SW480 (cell line): ENCODE measurements at regions not wholly inside any gene's neighbourhood (a gene's known extent, or its start where the extent isn't known, plus 50 kb on each side); places are given as distances from the start of the nearest gene placed in this dataset.
A peak's percentile ranks its signal among the peaks of the same experiment; 100 is the strongest.

ENCODE experiments used
- DNase-seq: peaks from one replicate; pipeline ENCODE4 v3.0.0-alpha.2; 2016; ENCODE audit warnings: low spot score

- no peak for DNase-seq
These were observed 126.7 kb upstream of the NEDD9 start for GRCh38 chr6:11358904-11359830.

GRCh38 chr6:11357285-11357684 is 124.8 kb upstream of the NEDD9 start:
- DNase-seq, result no peak

GRCh38 chr6:11356404-11357155 is 124.1 kb upstream of the NEDD9 start:
- DNase-seq, result no peak

- no peak for DNase-seq
These were observed 121.5 kb upstream of the NEDD9 start for GRCh38 chr6:11353921-11354389.

DNA sequence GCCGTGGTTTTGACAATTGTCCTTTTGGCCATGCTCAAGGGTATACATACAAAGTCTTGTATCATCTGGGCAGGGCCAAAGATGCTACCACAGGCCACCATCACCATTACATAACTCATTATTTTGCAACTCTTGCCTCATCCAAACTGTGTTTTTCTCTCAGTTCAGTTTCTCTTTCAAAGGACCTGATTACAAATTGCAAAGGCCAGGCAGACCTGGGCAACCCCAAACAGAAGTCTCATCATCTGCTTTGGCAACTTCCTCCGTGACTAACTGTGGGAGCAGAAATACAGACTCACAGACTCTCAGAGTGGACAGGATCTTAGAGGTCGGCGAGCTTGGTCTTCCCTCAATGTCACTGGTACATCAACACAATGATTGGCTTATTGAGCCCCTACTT is 117.8 kb upstream of the NEDD9 start:
- DNase-seq, result no peak

GRCh38 chr6:11349880-11350279 is 117.4 kb upstream of the NEDD9 start:
- no peak for DNase-seq

GRCh38 chr6:11346516-11346915 is 114.0 kb upstream of the NEDD9 start:
- DNase-seq, result no peak

DNA sequence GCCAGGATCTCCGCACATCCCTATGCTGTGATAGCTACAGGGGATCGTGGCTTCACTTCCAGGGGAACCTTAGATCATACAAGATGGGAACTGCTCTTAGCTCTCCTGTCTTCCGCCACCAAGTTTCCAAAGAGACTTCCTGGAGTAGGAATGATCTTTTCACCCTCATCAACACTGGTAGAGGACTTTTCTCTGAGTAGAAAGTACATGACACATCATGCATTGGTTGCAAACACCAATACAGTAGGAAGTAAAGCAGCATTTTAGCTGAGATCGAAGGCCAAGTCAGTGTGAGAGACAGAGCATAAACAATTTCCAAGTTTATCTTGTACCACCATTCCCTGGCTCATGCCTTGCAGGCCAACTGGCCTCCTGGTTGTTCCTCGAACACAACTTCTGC is 113.1 kb upstream of the NEDD9 start:
- no peak for DNase-seq

- peak; percentile 82 for DNase-seq
These were observed 111.7 kb upstream of the NEDD9 start for GRCh38 chr6:11343963-11344723.

DNA sequence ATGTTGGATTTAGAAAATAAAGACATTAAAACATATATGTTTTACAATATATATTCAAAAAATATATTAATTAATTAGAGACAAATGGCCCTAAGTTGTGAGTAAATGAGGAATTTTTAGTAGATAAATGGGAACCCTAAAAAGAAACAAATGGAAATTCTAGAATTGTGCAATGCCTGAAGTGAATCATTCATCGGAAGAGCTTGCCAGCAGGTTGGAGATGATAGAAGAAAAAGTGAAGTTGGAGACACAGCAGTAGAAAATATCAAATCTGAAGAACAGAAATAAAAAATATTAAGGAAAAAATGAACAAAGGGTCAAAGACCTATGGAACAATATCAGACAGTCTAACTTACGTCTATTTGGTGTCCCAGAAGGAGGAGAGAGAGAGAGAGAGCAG is 109.4 kb upstream of the NEDD9 start:
- DNase-seq, result no peak

DNA sequence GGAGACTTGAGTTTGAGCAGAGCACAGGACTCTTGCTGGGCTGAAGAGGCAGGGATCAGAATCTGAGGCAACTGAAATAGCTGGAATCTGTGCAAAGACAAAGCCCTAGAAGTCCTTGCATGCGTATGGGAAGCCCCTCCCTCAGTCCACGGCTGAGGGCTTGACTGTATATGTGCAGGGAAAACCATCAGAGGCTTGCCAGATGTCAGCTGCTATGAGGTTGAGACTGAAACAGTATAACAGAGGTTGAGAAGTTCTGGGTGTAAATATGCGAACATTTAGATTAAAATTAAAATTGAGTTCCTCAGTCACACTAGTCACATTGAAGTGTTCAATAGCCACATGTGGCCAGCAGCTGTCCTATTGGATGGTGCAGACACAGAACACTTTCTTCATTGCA is 108.8 kb upstream of the NEDD9 start:
- DNase-seq, result no peak

DNA sequence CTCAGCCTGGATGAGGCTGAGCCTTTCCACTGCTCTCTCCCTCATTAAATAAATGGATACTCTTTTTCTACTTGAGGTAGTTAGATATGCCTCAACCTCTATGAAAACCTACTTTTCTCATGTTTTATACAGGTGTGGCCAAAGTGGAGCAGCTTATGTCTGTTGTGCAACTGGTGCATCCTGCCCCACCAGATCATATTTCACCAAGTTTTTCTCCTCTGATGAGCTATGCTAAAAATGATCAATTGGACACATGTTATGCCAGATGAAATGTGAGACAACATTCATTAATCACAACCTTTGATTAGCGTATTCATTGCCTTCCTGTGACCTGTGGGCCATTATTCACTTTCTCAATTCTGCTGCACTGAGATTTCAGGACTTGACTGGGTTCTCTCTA is 106.9 kb upstream of the NEDD9 start:
- DNase-seq, result no peak

GRCh38 chr6:11337306-11337705 is 104.8 kb upstream of the NEDD9 start:
- DNase-seq, result no peak

- DNase-seq, result no peak
These were observed 103.4 kb upstream of the NEDD9 start for GRCh38 chr6:11335826-11336225.

- DNase-seq, result no peak
These were observed 100.8 kb upstream of the NEDD9 start for GRCh38 chr6:11333132-11333849.

GRCh38 chr6:11332463-11332862 is 100.0 kb upstream of the NEDD9 start:
- no peak for DNase-seq

GRCh38 chr6:11331111-11331510 is 98.6 kb upstream of the NEDD9 start:
- DNase-seq, result no peak

- DNase-seq, result peak; percentile 67
These were observed 97.9 kb upstream of the NEDD9 start for GRCh38 chr6:11330413-11330760.

GRCh38 chr6:11329726-11330412 is 97.4 kb upstream of the NEDD9 start:
- DNase-seq, result no peak

- DNase-seq, result no peak
These were observed 96.3 kb upstream of the NEDD9 start for GRCh38 chr6:11328613-11329247.

GRCh38 chr6:11327961-11328360 is 95.5 kb upstream of the NEDD9 start:
- DNase-seq, result no peak
